ENCODE measurements at regions not wholly inside any gene's neighbourhood (a gene's known extent, or its start where the extent isn't known, plus 50 kb on each side); places are given as distances from the start of the nearest gene placed in this dataset.

DNA sequence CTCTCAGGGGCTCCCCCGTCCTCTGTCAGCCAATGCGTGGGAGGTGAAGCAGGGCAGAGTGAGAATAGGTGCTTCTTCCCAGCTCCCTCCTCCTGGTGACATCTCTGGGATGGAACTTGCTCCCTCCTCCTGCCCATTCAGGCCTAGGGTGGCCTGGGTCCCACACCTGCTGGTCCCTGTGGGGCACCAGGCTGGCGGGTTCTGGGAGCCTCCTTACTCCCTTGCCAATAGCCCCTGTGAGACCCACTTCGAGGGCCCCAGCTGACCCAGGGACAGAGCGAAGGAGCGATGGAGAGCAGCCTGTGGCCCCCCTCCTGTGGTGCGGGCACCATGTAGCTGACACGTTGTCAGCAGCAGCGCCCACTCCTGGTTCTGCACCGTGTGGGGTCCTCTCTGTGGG, 512.6 kb downstream of the GLRX3 start:
- Histone ChIP-seq H2AFZ (ENCODE audit: low read length) (no peak overlapping the region), H4K20me1 (ENCODE audit: insufficient read depth, low read length) (no peaks in the 10 kb centered on the region), H3K4me2 (ENCODE audit: low read length) (no peak overlapping the region), H3K9me3 (ENCODE audit: low read length) (no peaks in the 10 kb centered on the region), H3K4me1 (ENCODE audit: insufficient read depth, low read length, poor library complexity, severe bottlenecking) (no peaks in the 10 kb centered on the region), H3K36me3 (ENCODE audit: insufficient read depth, low read length) (no peaks in the 10 kb centered on the region), H3K4me3 (ENCODE audit: low read depth, low read length, poor library complexity, severe bottlenecking) (no peak overlapping the region), H3K79me2 (ENCODE audit: insufficient read depth, low read depth, low read length) (no peaks in the 10 kb centered on the region), H3K27ac (ENCODE audit: low read depth, low read length, poor library complexity, severe bottlenecking) (no peak overlapping the region), H3K9me2 (ENCODE audit: insufficient read depth, low read length) (no peaks in the 10 kb centered on the region)
- TF ChIP-seq EZH2phosphoT487 (IDR thresholded peaks at IDR 0.05; ENCODE audit: borderline replicate concordance, low read depth, low read length), result no peak
- TF ChIP-seq, protein P1, sequence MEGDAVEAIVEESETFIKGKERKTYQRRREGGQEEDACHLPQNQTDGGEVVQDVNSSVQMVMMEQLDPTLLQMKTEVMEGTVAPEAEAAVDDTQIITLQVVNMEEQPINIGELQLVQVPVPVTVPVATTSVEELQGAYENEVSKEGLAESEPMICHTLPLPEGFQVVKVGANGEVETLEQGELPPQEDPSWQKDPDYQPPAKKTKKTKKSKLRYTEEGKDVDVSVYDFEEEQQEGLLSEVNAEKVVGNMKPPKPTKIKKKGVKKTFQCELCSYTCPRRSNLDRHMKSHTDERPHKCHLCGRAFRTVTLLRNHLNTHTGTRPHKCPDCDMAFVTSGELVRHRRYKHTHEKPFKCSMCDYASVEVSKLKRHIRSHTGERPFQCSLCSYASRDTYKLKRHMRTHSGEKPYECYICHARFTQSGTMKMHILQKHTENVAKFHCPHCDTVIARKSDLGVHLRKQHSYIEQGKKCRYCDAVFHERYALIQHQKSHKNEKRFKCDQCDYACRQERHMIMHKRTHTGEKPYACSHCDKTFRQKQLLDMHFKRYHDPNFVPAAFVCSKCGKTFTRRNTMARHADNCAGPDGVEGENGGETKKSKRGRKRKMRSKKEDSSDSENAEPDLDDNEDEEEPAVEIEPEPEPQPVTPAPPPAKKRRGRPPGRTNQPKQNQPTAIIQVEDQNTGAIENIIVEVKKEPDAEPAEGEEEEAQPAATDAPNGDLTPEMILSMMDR (conservative IDR thresholded peaks at IDR 0.05; ENCODE audit: low read length), result no peak
- CTCF ChIA-PET (ENCODE audit: unreplicated experiment), result no interaction called here
- intact Hi-C loops (cut with micrococcal nuclease; ENCODE audit: unreplicated experiment), result no loop called here
- no TSS peak for BruUV-seq (replicated peaks)
- no peak for DNase-seq (ENCODE audit: low spot score)
- POLR2A ChIA-PET, result no interaction called here

DNA sequence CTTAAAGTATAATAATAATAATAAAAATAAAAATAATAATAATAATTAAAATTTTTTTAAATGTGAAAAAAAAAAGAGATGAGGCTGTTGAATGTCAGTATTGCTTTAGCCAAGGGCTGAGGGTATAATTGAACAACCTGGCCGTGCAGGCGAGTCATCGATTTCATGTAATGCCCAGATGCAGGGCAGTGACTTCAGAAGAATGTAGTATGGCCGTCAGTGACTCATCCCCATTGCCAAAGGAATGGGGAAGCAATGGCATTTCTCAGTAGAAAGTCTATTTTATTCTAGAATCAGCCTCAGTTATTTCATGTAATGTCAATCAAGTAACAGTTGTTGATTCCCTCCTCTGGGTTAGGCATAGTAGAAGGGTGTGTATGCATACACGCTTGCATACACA, 516.4 kb downstream of the GLRX3 start:
- no peaks in the 10 kb centered on the region for H3K79me2 ChIP-seq (ENCODE audit: insufficient read depth, low read depth, low read length)
- no peaks in the 10 kb centered on the region for H3K9me2 ChIP-seq (ENCODE audit: insufficient read depth, low read length)
- H3K4me3 ChIP-seq (ENCODE audit: low read depth, low read length, poor library complexity, severe bottlenecking), result no peak overlapping the region
- no peak for DNase-seq (ENCODE audit: low spot score)
- CTCF ChIA-PET (ENCODE audit: unreplicated experiment), result no interaction called here
- intact Hi-C loops (cut with micrococcal nuclease; ENCODE audit: unreplicated experiment), result no loop called here
- POLR2A ChIA-PET, result no interaction called here
- H3K4me1 ChIP-seq (ENCODE audit: insufficient read depth, low read length, poor library complexity, severe bottlenecking), result no peaks in the 10 kb centered on the region
- H3K9me3 ChIP-seq (ENCODE audit: low read length), result no peaks in the 10 kb centered on the region
- no peak overlapping the region for H2AFZ ChIP-seq (ENCODE audit: low read length)
- TF ChIP-seq, protein P1 (conservative IDR thresholded peaks at IDR 0.05; ENCODE audit: low read length), result no peak
- TF ChIP-seq EZH2phosphoT487 (IDR thresholded peaks at IDR 0.05; ENCODE audit: borderline replicate concordance, low read depth, low read length), result no peak
- H3K4me2 ChIP-seq (ENCODE audit: low read length), result no peak overlapping the region
- no peaks in the 10 kb centered on the region for H4K20me1 ChIP-seq (ENCODE audit: insufficient read depth, low read length)
- no peak overlapping the region for H3K27ac ChIP-seq (ENCODE audit: low read depth, low read length, poor library complexity, severe bottlenecking)
- BruUV-seq (replicated peaks), result no TSS peak
- H3K36me3 ChIP-seq (ENCODE audit: insufficient read depth, low read length), result no peaks in the 10 kb centered on the region

DNA sequence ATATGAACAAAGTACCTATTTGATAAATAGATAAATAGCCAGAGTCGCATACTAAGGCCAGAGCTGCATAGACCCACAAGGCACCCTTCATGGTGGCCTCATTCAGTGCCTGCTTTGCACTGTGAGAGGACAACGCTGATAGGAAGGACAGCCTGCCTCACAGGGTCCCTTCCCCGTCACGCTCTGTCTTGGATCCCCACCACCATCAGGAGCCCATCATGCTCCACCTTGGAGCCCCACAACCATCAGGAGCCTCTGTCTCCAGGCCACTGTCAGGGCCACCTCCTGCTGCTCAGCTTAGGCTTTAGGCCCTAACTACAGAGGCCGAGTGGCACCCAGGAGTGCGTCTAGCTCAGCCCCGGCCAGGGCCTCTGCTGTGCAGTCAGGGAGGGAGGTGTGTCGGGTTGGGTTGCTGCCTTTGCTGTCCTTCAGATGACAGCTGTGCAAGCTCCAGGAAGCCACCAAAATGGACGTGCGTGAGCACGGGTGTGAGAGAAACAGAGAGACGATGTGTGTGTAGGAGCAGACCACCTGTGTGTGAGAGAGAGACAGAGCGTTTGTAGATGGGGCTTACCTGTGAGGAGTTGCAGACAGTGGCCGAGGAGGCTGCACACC, 516.9 kb downstream of the GLRX3 start:
- CTCF ChIA-PET (ENCODE audit: unreplicated experiment), result no interaction called here
- Histone ChIP-seq H3K79me2 (ENCODE audit: insufficient read depth, low read depth, low read length) (no peaks in the 10 kb centered on the region), H3K27ac (ENCODE audit: low read depth, low read length, poor library complexity, severe bottlenecking) (no peak overlapping the region), H4K20me1 (ENCODE audit: insufficient read depth, low read length) (no peaks in the 10 kb centered on the region), H3K4me2 (ENCODE audit: low read length) (no peak overlapping the region), H2AFZ (ENCODE audit: low read length) (no peak overlapping the region), H3K4me1 (ENCODE audit: insufficient read depth, low read length, poor library complexity, severe bottlenecking) (no peaks in the 10 kb centered on the region), H3K9me2 (ENCODE audit: insufficient read depth, low read length) (no peaks in the 10 kb centered on the region), H3K36me3 (ENCODE audit: insufficient read depth, low read length) (no peaks in the 10 kb centered on the region), H3K4me3 (ENCODE audit: low read depth, low read length, poor library complexity, severe bottlenecking) (no peak overlapping the region), H3K9me3 (ENCODE audit: low read length) (no peaks in the 10 kb centered on the region)
- intact Hi-C loops (cut with micrococcal nuclease; ENCODE audit: unreplicated experiment), result no loop called here
- DNase-seq (ENCODE audit: low spot score), result no peak
- TF ChIP-seq, protein P1 (conservative IDR thresholded peaks at IDR 0.05; ENCODE audit: low read length), result no peak
- no peak for TF ChIP-seq EZH2phosphoT487 (IDR thresholded peaks at IDR 0.05; ENCODE audit: borderline replicate concordance, low read depth, low read length)
- no TSS peak for BruUV-seq (replicated peaks)
- POLR2A ChIA-PET, result no interaction called here
